ENCODE measurements at regions not wholly inside any gene's neighbourhood (a gene's known extent, or its start where the extent isn't known, plus 50 kb on each side); places are given as distances from the start of the nearest gene placed in this dataset.
"Not testable (repeated sequence)": the region's sequence is repeated elsewhere in the genome, so short reads cannot be mapped to it uniquely, and the experiment has no call there.

GRCh38 chrX:36683507-36683906 lies 324.7 kb upstream of the FAM47C start:
- DNase-seq, result no peak

GRCh38 chrX:36684053-36684452 lies 324.1 kb upstream of the FAM47C start:
- DNase-seq, result no peak

GRCh38 chrX:36721990-36722389 lies 286.2 kb upstream of the FAM47C start:
- no peak for DNase-seq

GRCh38 chrX:36753602-36754001 lies 254.6 kb upstream of the FAM47C start:
- no peak for DNase-seq

GRCh38 chrX:36787752-36788151 lies 220.4 kb upstream of the FAM47C start:
- DNase-seq, result no peak

GRCh38 chrX:36803151-36803550 lies 205.0 kb upstream of the FAM47C start:
- no peak for DNase-seq

GRCh38 chrX:36804066-36804465 lies 204.1 kb upstream of the FAM47C start:
- no peak for DNase-seq

GRCh38 chrX:36844857-36845256 lies 163.3 kb upstream of the FAM47C start:
- no peak for DNase-seq

- DNase-seq, result no peak
These were observed 160.7 kb upstream of the FAM47C start for GRCh38 chrX:36847496-36847895.

- DNase-seq, result no peak
These were observed 158.8 kb upstream of the FAM47C start for GRCh38 chrX:36849407-36849806.

- DNase-seq, result no peak
These were observed 151.3 kb upstream of the FAM47C start for GRCh38 chrX:36856849-36857248.

- DNase-seq, result no peak
These were observed 148.9 kb upstream of the FAM47C start for GRCh38 chrX:36859231-36859630.

GRCh38 chrX:36861601-36862000 lies 146.6 kb upstream of the FAM47C start:
- no peak for DNase-seq

GRCh38 chrX:36867143-36867542 lies 141.0 kb upstream of the FAM47C start:
- peak; percentile 59 for DNase-seq

- DNase-seq, result peak; percentile 20
These were observed 139.6 kb upstream of the FAM47C start for GRCh38 chrX:36868592-36868991.

- DNase-seq, result no peak
These were observed 138.7 kb upstream of the FAM47C start for GRCh38 chrX:36869457-36869856.

- DNase-seq, result no peak
These were observed 110.5 kb upstream of the FAM47C start for GRCh38 chrX:36897690-36898089.

- DNase-seq, result peak; percentile 31
These were observed 109.9 kb upstream of the FAM47C start for GRCh38 chrX:36898301-36898700.

GRCh38 chrX:36904561-36904960 lies 103.6 kb upstream of the FAM47C start:
- DNase-seq, result not testable (repeated sequence)

- DNase-seq, result peak; percentile 53
These were observed 99.1 kb upstream of the FAM47C start for GRCh38 chrX:36908801-36909675.

GRCh38 chrX:36909676-36910030 lies 98.5 kb upstream of the FAM47C start:
- no peak for DNase-seq

GRCh38 chrX:36913551-36913950 lies 94.6 kb upstream of the FAM47C start:
- no peak for DNase-seq

GRCh38 chrX:36916941-36917340 lies 91.2 kb upstream of the FAM47C start:
- no peak for DNase-seq

- no peak for DNase-seq
These were observed 80.5 kb upstream of the FAM47C start for GRCh38 chrX:36927712-36928111.

GRCh38 chrX:36930491-36930890 lies 77.7 kb upstream of the FAM47C start:
- DNase-seq, result no peak
